Neural progenitor cell (in vitro differentiated cells): ENCODE measurements at regions not wholly inside any gene's neighbourhood (a gene's known extent, or its start where the extent isn't known, plus 50 kb on each side); places are given as distances from the start of the nearest gene placed in this dataset.

Experiments
- EZH2 ChIP-seq: fragments of 200-600 bp; sonication (generic); IDR thresholded peaks from 2 replicates; pipeline ENCODE4 v1.6.1; 2017; ENCODE audit warnings: antibody characterized with exemption, mild to moderate bottlenecking, moderate library complexity
- EZH2phosphoT487 ChIP-seq: fragments of 200-600 bp; sonication (generic); IDR thresholded peaks from 2 replicates; pipeline ENCODE4 v1.6.1; 2017; ENCODE audit warnings: antibody characterized with exemption
- TF ChIP-seq, protein P1 (sequence below): fragments of 200-600 bp; sonication (generic); IDR thresholded peaks from 2 replicates; pipeline ENCODE4 v1.5.1; 2017; ENCODE audit warnings: antibody characterized with exemption, mild to moderate bottlenecking

DNA sequence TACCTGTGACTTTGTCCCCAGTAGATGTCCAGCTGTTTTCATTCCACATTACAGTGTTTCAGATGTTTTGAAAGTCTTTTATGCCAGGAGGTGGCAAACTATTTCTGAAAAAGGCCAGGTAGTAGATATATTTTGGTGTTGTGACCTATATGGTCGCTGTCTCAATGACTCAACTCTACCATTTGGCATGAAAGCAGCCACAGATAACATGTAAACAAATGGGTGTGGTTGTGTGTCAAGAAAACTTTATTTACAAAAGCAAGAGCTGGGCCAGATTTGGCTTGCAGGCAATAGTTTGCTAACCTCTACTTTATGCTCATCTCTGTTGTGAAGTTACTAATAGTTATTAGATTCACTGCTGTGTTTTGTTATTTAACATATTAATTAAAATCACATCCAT lies 728.7 kb upstream of the EEF2KMT start:
- TF ChIP-seq EZH2: no peak
- TF ChIP-seq, protein P1, sequence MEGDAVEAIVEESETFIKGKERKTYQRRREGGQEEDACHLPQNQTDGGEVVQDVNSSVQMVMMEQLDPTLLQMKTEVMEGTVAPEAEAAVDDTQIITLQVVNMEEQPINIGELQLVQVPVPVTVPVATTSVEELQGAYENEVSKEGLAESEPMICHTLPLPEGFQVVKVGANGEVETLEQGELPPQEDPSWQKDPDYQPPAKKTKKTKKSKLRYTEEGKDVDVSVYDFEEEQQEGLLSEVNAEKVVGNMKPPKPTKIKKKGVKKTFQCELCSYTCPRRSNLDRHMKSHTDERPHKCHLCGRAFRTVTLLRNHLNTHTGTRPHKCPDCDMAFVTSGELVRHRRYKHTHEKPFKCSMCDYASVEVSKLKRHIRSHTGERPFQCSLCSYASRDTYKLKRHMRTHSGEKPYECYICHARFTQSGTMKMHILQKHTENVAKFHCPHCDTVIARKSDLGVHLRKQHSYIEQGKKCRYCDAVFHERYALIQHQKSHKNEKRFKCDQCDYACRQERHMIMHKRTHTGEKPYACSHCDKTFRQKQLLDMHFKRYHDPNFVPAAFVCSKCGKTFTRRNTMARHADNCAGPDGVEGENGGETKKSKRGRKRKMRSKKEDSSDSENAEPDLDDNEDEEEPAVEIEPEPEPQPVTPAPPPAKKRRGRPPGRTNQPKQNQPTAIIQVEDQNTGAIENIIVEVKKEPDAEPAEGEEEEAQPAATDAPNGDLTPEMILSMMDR: no peak
- no peak for TF ChIP-seq EZH2phosphoT487
